Upper lobe of left lung (tissue), 4 donors: ENCODE measurements at regions not wholly inside any gene's neighbourhood (a gene's known extent, or its start where the extent isn't known, plus 50 kb on each side); places are given as distances from the start of the nearest gene placed in this dataset.

Source experiments
- CTCF ChIP-seq, 6 experiments: fragments of 450-650 bp in 4 of 6; fragments of 200-600 bp in 2 of 6; sonication (generic) in 2 of 6; IDR thresholded peaks; one replicate each; pipeline ENCODE4 v1.5.1; 2016 to 2019; ENCODE audit warnings: antibody characterized with exemption in 6 of 6
- POLR2A ChIP-seq, 4 donors: fragments of 450-650 bp; IDR thresholded peaks; one replicate each; pipeline ENCODE4 v1.5.1; 2016 to 2017; ENCODE audit warnings: antibody characterized with exemption in 4 of 4, mild to moderate bottlenecking in 2 of 4
- POLR2AphosphoS5 ChIP-seq, 2 donors: sonication (generic); formaldehyde crosslinking; IDR thresholded peaks; one replicate each; pipeline ENCODE4 v1.5.1; 2017; ENCODE audit warnings: antibody characterized with exemption in 2 of 2

GRCh38 chr7:81183326-81183725 lies 264.5 kb upstream of the SEMA3C start:
- TF ChIP-seq POLR2A (IDR thresholded peaks at IDR 0.05) (no peak), POLR2AphosphoS5 (IDR thresholded peaks at IDR 0.05) (no peak), CTCF (IDR thresholded peaks at IDR 0.05) (no peak)
